Stimulated activated memory B cell treated with anti-CD40 and anti-IgM and Interleukin-4, amounts not matched to agents 10 μg/mL and 1 μg/mL and 100 μg/mL, for 72 hours (primary cell): ENCODE measurements at regions not wholly inside any gene's neighbourhood (a gene's known extent, or its start where the extent isn't known, plus 50 kb on each side); places are given as distances from the start of the nearest gene placed in this dataset.

ENCODE experiments used
- ATAC-seq: fragments of 150-1000 bp; cut with Tn5 transposase; 2 replicates; pipeline ENCODE4 v1.10.0; 2021
- H3K27ac Mint-ChIP-seq: one replicate; pipeline ENCODE4 v1.8.0; 2022; ENCODE audit warnings: mild to moderate bottlenecking, mixed read lengths
- H3K27me3 Mint-ChIP-seq: one replicate; pipeline ENCODE4 v1.8.0; 2022; ENCODE audit warnings: mixed read lengths
- H3K36me3 Mint-ChIP-seq: one replicate; pipeline ENCODE4 v1.8.0; 2022; ENCODE audit warnings: mixed read lengths
- H3K4me1 Mint-ChIP-seq: one replicate; pipeline ENCODE4 v1.8.0; 2022; ENCODE audit warnings: mixed read lengths
- H3K4me3 Mint-ChIP-seq: one replicate; pipeline ENCODE4 v1.8.0; 2022; ENCODE audit warnings: mild to moderate bottlenecking, moderate library complexity, mixed read lengths
- H3K9me3 Mint-ChIP-seq: one replicate; pipeline ENCODE4 v1.8.0; 2022; ENCODE audit warnings: mixed read lengths

GRCh38 chr13:40429706-40430545 lies 236.5 kb downstream of the FOXO1 start:
- H3K9me3 Mint-ChIP-seq = no peaks in the 10 kb centered on the region
- H3K4me3 Mint-ChIP-seq = no peak overlapping the region
- peak overlapping the region; percentile 84 for H3K27ac Mint-ChIP-seq
- ATAC-seq = no peak
- H3K36me3 Mint-ChIP-seq = no peaks in the 10 kb centered on the region
- peaks cover 64% of the 10 kb centered on the region for H3K4me1 Mint-ChIP-seq
- H3K27me3 Mint-ChIP-seq = no peaks in the 10 kb centered on the region

DNA sequence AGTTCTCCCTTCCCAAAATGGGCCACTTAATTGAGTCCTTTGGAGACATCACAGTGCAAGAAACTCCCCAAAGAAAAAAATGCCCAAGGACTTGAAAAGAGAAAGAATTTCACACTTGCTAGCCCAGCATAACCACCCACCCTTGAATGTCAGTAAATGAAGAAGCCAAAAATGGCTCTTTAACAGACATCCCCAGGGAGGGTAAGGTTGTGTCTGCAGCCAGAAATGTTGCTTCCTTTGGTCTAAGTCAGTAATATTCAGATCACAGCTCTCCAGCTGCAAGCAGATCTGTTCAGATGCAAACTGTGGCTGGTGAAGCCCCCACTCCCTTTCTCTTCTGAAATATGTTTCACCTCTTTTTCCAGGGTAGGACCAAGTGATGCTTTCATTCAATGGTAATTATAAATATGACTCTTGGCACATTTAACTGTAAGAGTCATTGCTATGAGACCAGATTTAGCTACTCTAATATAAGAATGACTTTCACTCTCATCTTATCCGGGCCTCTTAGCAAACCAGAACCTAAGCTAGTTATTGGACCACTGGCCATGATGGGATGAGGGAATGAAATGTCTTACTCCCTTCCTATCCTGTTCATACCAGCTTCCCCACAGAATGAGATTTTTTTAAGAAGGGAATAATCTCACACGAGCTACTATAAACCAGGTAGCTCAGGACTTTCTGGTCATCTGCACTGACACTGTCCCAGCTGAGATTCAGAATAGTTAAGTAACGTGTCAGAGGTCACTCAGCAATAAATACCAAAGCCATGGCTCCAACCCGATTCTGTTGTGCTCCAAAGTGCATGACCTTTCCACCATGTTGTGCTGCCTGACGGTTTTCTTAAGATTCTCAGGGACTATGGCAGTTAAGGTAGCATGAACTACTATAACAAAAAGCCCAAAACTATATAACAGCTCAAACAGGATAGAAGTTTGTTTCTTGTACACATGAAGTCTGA lies 234.1 kb downstream of the FOXO1 start:
- H3K27ac Mint-ChIP-seq = peak overlapping the region; percentile 84

GRCh38 chr13:40433001-40433400 lies 233.4 kb downstream of the FOXO1 start:
- Mint-ChIP-seq H3K4me1 (peaks cover 68% of the 10 kb centered on the region), H3K27ac (peak overlapping the region; percentile 84)

More for the DNA sequence above, 234.1 kb downstream of the FOXO1 start:
- peaks cover 68% of the 10 kb centered on the region for H3K4me1 Mint-ChIP-seq
- H3K27me3 Mint-ChIP-seq = no peaks in the 10 kb centered on the region
- H3K9me3 Mint-ChIP-seq = no peaks in the 10 kb centered on the region
- peak; percentile 93 for ATAC-seq
- H3K4me3 Mint-ChIP-seq = peak overlapping the region; percentile 44
- H3K36me3 Mint-ChIP-seq = no peaks in the 10 kb centered on the region

DNA sequence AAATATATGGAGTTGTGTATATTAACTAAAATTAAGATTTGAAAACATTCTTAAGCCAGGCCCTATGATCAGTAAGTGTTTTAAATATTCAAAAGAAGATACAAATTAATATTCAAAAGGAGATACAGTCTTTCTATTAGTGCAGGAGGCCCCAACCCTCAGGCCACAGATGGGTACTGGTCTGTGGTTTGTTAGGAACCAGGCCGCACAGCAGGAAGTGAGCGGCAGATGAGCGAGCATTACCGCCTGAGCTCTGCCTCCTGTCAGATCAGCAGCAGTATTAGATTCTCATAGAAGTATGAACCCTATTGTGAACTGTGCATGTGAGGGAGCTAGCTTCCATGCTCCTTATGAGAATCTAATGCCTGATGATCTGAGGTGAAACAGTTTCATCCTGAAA lies 232.9 kb downstream of the FOXO1 start:
- ATAC-seq = peak; percentile 80
- Mint-ChIP-seq H3K27me3 (no peaks in the 10 kb centered on the region), H3K27ac (no peak overlapping the region), H3K36me3 (no peaks in the 10 kb centered on the region), H3K4me3 (no peak overlapping the region), H3K9me3 (no peaks in the 10 kb centered on the region), H3K4me1 (peaks cover 69% of the 10 kb centered on the region)

More at GRCh38 chr13:40433001-40433400, 233.4 kb downstream of the FOXO1 start:
- no peaks in the 10 kb centered on the region for H3K9me3 Mint-ChIP-seq
- no peaks in the 10 kb centered on the region for H3K27me3 Mint-ChIP-seq
- H3K36me3 Mint-ChIP-seq = no peaks in the 10 kb centered on the region
- no peak for ATAC-seq
- no peak overlapping the region for H3K4me3 Mint-ChIP-seq

DNA sequence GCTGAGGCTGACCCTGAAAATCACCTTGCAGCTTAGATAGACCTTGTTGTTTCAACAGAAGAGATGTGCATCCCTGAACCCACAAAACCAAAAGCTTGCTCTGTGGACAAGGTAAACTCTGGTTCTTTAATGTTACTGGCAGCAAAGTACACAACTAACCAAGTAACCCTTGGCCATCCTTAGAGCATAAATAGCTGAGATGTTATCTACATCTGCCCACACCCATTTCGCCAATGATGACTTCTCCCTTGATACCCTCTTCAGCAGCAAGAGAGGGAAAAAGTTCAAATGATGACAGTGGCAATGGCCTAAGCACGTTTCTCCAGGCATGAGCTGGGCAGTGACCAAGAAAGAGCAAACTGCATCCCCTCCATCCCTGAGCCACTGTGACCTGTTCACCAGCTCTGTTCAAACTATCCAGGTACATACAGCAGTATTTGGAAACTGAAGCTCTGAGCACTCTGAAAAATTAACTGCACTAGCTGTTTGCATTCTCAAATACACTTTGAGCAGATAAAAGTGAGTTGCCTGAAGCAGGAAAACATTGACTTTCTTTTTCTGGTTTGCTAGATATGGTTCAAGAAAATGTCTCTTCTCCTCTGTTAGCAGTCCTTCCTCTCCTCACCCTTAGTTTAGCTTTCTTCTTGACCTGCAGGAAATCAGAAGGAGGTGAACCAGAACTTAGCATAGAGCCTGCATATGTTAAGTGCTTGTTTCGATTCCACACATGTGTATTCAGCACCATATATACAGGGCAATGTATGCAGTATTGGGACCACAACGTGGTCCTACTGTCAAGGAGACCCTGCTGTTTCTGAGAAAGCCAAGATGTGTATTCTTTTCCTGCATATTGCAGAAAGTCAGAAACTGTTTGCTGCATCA lies 231.7 kb downstream of the FOXO1 start:
- no peak for ATAC-seq
- H3K4me3 Mint-ChIP-seq = peak overlapping the region; percentile 8
- H3K27ac Mint-ChIP-seq = peak overlapping the region; percentile 70
- no peaks in the 10 kb centered on the region for H3K9me3 Mint-ChIP-seq
- H3K4me1 Mint-ChIP-seq = peaks cover 74% of the 10 kb centered on the region
- H3K36me3 Mint-ChIP-seq = no peaks in the 10 kb centered on the region
- H3K27me3 Mint-ChIP-seq = no peaks in the 10 kb centered on the region

DNA sequence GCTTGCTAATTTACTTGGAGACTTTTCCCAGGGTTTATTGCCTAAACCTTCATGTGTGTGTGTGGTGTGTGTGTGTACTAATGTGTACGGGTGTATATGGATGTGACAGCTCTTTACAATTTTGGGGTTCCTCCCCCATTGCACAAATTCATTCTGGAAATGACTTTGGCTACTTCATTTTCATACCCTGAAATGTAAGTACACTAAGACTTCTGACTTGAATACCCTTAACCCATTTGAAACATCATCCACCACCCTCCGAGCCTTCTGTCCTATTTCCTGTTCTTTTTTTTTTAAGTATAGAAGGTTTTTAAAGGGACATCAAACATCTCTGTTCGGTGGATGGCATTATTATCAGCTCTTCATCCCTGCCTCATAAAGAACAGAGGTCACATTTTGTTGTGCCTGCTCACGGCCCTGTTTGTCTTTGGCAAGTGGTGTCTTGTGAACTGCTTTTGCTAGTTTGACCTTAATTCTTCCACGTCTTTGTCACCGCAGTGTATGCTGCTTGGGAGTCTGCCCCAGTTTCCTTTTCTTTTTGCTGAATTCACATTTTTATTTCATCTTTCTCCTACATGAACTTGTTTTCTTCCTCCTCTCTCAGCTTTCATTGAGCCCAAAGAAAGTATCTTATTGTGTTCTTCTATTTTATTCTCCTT lies 228.3 kb downstream of the FOXO1 start:
- Mint-ChIP-seq H3K9me3 (no peaks in the 10 kb centered on the region), H3K4me3 (no peak overlapping the region), H3K27ac (peak overlapping the region; percentile 74), H3K4me1 (peaks cover 49% of the 10 kb centered on the region), H3K36me3 (no peaks in the 10 kb centered on the region), H3K27me3 (no peaks in the 10 kb centered on the region)
- no peak for ATAC-seq

DNA sequence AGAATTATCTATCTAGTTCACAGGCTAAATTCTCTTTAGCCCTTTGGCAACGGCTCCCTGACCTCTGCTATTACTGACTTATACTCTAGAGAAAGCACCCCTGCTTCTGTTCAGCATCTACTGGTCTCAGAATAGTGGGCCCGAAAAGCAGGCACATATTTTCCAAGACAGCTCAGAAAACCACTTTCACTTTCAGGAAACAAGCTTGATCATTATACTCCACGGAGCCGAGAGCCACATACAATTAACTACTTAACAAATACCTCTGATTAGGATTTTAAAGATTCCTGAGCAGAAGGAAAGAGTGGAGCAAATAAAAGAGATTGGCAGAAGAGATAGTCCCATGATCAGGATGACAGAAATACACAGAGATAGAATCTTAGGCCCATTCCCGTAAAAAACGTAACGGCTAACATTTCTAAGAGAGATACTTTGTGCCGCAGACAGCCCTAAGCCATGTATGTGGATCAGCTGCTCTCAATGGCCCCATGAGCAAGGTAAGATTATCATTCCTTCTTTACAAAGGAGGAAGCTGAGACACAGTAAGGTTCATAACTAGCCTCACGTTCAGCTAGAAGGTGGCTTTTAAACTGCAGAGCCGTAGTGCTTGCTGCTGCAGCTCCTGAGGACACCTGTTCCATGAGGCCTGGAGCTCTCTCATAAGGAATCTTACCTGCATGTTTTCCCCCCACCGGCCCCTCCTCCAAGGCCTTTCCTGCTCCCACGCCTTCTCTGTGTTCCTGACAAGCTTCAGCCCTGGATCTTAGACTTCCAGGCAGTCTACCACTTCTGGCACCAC lies 227.2 kb downstream of the FOXO1 start:
- H3K9me3 Mint-ChIP-seq = no peaks in the 10 kb centered on the region
- H3K27me3 Mint-ChIP-seq = no peaks in the 10 kb centered on the region
- peak overlapping the region; percentile 32 for H3K4me3 Mint-ChIP-seq
- no peaks in the 10 kb centered on the region for H3K36me3 Mint-ChIP-seq
- ATAC-seq = peak; percentile 67
- peaks cover 49% of the 10 kb centered on the region for H3K4me1 Mint-ChIP-seq
- peak overlapping the region; percentile 74 for H3K27ac Mint-ChIP-seq

- Mint-ChIP-seq H3K27ac (peak overlapping the region; percentile 74), H3K27me3 (no peaks in the 10 kb centered on the region), H3K4me1 (peaks cover 50% of the 10 kb centered on the region), H3K4me3 (no peak overlapping the region), H3K9me3 (no peaks in the 10 kb centered on the region), H3K36me3 (no peaks in the 10 kb centered on the region)
- peak; percentile 25 for ATAC-seq
Measured at GRCh38 chr13:40439928-40440327, 226.5 kb downstream of the FOXO1 start.

- H3K36me3 Mint-ChIP-seq = no peaks in the 10 kb centered on the region
- peaks cover 51% of the 10 kb centered on the region for H3K4me1 Mint-ChIP-seq
- no peaks in the 10 kb centered on the region for H3K27me3 Mint-ChIP-seq
- no peak for ATAC-seq
- H3K4me3 Mint-ChIP-seq = no peak overlapping the region
- H3K9me3 Mint-ChIP-seq = no peaks in the 10 kb centered on the region
- H3K27ac Mint-ChIP-seq = no peak overlapping the region
Measured at GRCh38 chr13:40440990-40441820, 225.2 kb downstream of the FOXO1 start.

DNA sequence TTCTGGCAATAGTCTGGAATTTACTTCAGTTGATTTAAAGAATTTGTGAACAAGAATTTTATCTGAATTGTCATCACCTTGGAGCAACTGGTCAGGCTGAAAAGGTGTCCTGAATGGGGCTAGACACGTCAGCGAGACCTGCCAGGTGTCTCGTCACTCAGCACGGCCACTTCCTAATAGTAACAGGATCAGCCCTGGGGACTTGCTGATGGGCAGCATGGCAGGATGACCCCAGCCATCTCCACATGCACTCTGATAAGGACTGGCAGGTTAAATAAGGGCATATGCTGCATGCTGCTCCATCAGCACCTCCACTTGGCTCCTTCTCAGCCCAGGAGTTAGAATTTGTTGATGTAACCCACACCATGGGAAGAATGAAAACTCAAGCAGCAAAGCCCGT lies 224.2 kb downstream of the FOXO1 start:
- peaks cover 61% of the 10 kb centered on the region for H3K4me1 Mint-ChIP-seq
- no peaks in the 10 kb centered on the region for H3K36me3 Mint-ChIP-seq
- peaks cover 3% of the 10 kb centered on the region for H3K9me3 Mint-ChIP-seq
- no peaks in the 10 kb centered on the region for H3K27me3 Mint-ChIP-seq
- no peak for ATAC-seq
- H3K27ac Mint-ChIP-seq = peak overlapping the region; percentile 87
- H3K4me3 Mint-ChIP-seq = no peak overlapping the region

DNA sequence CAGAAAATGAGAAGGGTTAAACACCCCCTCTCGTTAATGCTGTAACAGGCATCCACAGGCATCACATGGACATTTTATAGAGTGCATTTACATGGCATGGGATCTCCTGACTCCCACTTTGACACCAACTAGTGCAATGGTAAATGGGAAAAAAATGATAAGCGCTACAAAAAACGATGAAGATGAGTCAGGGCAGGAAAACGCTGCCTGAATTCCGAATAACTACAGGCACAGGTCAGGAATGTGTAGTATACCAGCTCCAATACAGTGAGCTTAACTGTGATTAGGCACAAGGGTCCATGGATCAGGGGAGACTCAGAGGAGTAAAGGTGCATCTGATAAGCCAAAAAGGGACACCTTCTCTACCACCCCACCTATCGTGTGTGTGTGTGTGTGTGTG lies 223.6 kb downstream of the FOXO1 start:
- Mint-ChIP-seq H3K27ac (peak overlapping the region; percentile 87), H3K4me3 (no peak overlapping the region), H3K27me3 (no peaks in the 10 kb centered on the region), H3K9me3 (peaks cover 3% of the 10 kb centered on the region), H3K36me3 (no peaks in the 10 kb centered on the region), H3K4me1 (peaks cover 64% of the 10 kb centered on the region)
- no peak for ATAC-seq

GRCh38 chr13:40444241-40444640 lies 222.2 kb downstream of the FOXO1 start:
- peaks cover 63% of the 10 kb centered on the region for H3K4me1 Mint-ChIP-seq
- no peak overlapping the region for H3K4me3 Mint-ChIP-seq
- H3K9me3 Mint-ChIP-seq = peaks cover 6% of the 10 kb centered on the region
- no peaks in the 10 kb centered on the region for H3K27me3 Mint-ChIP-seq
- peak overlapping the region; percentile 87 for H3K27ac Mint-ChIP-seq
- ATAC-seq = no peak
- H3K36me3 Mint-ChIP-seq = no peaks in the 10 kb centered on the region

DNA sequence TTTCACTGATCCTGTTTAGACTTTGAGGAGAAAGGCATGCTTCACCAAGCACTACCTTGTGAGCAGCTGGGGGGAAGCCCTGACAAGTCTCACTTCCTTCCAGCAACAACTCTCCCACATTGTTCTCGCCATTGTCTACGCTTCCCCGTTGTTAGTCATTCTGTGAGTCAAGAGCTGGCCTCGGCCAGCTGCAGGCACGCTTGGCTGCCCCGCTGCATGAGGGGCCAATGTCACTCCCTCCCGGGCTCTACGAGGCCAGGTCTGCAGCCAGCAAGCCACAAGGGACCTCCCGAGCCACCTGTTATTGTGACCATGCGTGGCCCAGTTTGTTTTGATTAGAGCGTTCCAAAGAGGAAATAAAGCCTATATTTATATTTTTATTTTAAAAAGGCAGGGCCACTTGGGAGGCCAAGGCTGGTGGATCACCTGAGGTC lies 220.9 kb downstream of the FOXO1 start:
- H3K27me3 Mint-ChIP-seq = no peaks in the 10 kb centered on the region
- peak overlapping the region; percentile 20 for H3K4me3 Mint-ChIP-seq
- H3K4me1 Mint-ChIP-seq = peaks cover 57% of the 10 kb centered on the region
- peaks cover 9% of the 10 kb centered on the region for H3K9me3 Mint-ChIP-seq
- ATAC-seq = peak; percentile 100
- peak overlapping the region; percentile 87 for H3K27ac Mint-ChIP-seq
- no peaks in the 10 kb centered on the region for H3K36me3 Mint-ChIP-seq
